ENCODE measurements at regions not wholly inside any gene's neighbourhood (a gene's known extent, or its start where the extent isn't known, plus 50 kb on each side); places are given as distances from the start of the nearest gene placed in this dataset.

DNA sequence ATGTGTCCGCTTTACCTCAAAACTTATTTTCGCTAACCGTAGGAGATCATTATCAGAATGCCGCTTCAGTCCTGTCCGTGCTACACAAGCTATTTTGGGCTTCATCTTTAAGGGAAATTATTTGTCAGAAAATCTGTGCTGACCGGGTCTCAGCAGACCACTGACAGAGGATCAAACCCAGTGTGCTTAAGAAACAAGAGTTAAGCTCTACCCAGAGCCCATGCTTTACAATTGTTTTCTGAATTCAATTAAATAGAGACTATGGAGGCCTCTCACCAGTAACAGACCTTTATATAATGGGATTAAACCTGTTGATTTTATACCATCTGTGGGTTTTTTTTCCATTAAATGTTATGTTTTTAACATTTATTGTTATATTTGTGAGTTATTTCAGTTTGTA lies 1956.7 kb upstream of the PIK3C3 start:
- TF ChIP-seq, protein P1, sequence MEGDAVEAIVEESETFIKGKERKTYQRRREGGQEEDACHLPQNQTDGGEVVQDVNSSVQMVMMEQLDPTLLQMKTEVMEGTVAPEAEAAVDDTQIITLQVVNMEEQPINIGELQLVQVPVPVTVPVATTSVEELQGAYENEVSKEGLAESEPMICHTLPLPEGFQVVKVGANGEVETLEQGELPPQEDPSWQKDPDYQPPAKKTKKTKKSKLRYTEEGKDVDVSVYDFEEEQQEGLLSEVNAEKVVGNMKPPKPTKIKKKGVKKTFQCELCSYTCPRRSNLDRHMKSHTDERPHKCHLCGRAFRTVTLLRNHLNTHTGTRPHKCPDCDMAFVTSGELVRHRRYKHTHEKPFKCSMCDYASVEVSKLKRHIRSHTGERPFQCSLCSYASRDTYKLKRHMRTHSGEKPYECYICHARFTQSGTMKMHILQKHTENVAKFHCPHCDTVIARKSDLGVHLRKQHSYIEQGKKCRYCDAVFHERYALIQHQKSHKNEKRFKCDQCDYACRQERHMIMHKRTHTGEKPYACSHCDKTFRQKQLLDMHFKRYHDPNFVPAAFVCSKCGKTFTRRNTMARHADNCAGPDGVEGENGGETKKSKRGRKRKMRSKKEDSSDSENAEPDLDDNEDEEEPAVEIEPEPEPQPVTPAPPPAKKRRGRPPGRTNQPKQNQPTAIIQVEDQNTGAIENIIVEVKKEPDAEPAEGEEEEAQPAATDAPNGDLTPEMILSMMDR (conservative IDR thresholded peaks at IDR 0.05; ENCODE audit: low read depth, low read length) = no peak
- H2AFZ ChIP-seq (ENCODE audit: low read depth) = no peak overlapping the region

DNA sequence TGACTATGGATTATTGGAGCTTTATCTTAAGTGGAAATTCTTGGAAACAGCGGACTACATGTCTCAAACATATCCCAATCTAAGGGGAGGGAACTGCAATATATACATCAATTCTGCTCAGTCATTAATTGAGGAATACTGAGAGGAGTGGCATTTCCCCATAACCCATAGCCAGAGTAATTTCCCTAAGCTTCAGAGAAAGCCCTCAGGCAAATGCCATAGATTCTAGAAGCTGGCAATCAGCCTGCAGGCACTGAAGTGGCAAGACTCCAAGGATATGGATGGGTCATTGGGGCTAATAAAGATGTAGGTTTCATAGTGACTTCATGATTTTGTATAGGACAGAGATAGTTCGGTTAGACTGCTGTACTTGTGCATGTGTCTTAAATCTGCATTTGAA lies 1960.5 kb upstream of the PIK3C3 start:
- H3K27me3 ChIP-seq (ENCODE audit: insufficient read depth, low read depth) = no peaks in the 10 kb centered on the region
- H3K36me3 ChIP-seq (ENCODE audit: insufficient read depth) = no peaks in the 10 kb centered on the region
- TF ChIP-seq, protein P1 (conservative IDR thresholded peaks at IDR 0.05; ENCODE audit: low read depth, low read length) = no peak
- H3K9ac ChIP-seq = no peak overlapping the region
- H2AFZ ChIP-seq (ENCODE audit: low read depth) = no peak overlapping the region
- no peaks in the 10 kb centered on the region for H3K79me2 ChIP-seq (ENCODE audit: insufficient read depth, low read depth)
- H3K27ac ChIP-seq = no peak overlapping the region
- no peaks in the 10 kb centered on the region for H3K4me1 ChIP-seq (ENCODE audit: low read depth, poor library complexity, severe bottlenecking)
- no peak overlapping the region for H3K4me3 ChIP-seq (IDR thresholded peaks at IDR 0.05; ENCODE audit: insufficient read depth, low read depth, low read length)
- no peak overlapping the region for H3K4me2 ChIP-seq
- H4K20me1 ChIP-seq (ENCODE audit: insufficient read depth) = no peaks in the 10 kb centered on the region

More for the DNA sequence above, 1956.7 kb upstream of the PIK3C3 start:
- Histone ChIP-seq H3K9ac (no peak overlapping the region), H3K36me3 (ENCODE audit: insufficient read depth) (no peaks in the 10 kb centered on the region), H3K4me2 (no peak overlapping the region), H4K20me1 (ENCODE audit: insufficient read depth) (no peaks in the 10 kb centered on the region), H3K27me3 (ENCODE audit: insufficient read depth, low read depth) (no peaks in the 10 kb centered on the region), H3K27ac (no peak overlapping the region), H3K4me1 (ENCODE audit: low read depth, poor library complexity, severe bottlenecking) (no peaks in the 10 kb centered on the region), H3K4me3 (IDR thresholded peaks at IDR 0.05; ENCODE audit: insufficient read depth, low read depth, low read length) (no peak overlapping the region), H3K79me2 (ENCODE audit: insufficient read depth, low read depth) (no peaks in the 10 kb centered on the region)

DNA sequence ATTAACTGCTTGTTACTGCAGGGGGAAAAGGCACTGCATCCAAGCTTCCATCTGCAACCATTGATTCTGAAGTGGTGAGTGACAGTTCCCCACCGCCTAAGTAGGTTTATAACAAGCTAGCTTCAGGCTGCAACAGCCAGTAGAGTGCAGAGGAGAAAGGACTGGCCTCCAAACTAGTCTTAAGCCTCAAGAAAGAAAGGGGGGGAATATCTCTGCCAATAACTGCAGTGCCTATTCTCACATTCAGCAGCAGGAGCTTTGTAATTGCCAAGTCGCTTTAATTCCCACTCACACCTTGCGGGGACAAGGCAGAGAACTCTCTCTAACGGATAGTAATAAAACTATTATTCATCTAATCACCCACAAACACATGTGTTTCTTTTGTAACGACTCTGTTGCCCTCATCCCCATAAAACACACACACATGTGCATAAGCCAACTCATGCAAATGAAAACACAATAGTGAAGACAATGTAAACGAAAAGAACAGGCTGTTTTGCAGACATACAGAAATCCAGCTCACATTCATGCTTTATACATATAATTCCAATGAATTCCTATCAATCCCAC lies 1963.3 kb upstream of the PIK3C3 start:
- Histone ChIP-seq H3K36me3 (ENCODE audit: insufficient read depth) (no peaks in the 10 kb centered on the region), H3K9ac (no peak overlapping the region), H3K27ac (no peak overlapping the region), H3K79me2 (ENCODE audit: insufficient read depth, low read depth) (no peaks in the 10 kb centered on the region), H3K4me3 (IDR thresholded peaks at IDR 0.05; ENCODE audit: insufficient read depth, low read depth, low read length) (no peak overlapping the region), H3K27me3 (ENCODE audit: insufficient read depth, low read depth) (no peaks in the 10 kb centered on the region), H3K4me2 (no peak overlapping the region), H2AFZ (ENCODE audit: low read depth) (no peak overlapping the region), H3K4me1 (ENCODE audit: low read depth, poor library complexity, severe bottlenecking) (no peaks in the 10 kb centered on the region), H4K20me1 (ENCODE audit: insufficient read depth) (no peaks in the 10 kb centered on the region)
- TF ChIP-seq, protein P1 (conservative IDR thresholded peaks at IDR 0.05; ENCODE audit: low read depth, low read length) = no peak

DNA sequence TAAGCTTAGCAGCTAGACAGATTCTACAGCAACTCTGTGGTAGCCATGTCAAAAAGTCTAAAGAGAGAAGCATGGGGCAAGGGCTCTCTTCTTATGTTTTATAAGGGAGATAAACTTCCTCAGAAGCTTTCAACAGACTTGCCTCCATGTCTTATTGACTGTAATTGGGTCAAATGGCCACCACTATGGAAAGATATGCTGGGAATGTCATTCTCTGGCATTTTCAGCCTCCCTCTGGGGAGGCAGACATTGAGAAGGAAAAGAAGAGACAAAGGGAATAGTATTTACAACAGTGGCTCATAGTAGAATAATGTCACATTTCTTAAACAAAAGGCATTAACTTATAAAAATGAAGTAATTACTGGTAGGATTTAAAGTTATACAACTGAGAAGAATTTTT lies 1964.5 kb upstream of the PIK3C3 start:
- Histone ChIP-seq H4K20me1 (ENCODE audit: insufficient read depth) (no peaks in the 10 kb centered on the region), H3K4me1 (ENCODE audit: low read depth, poor library complexity, severe bottlenecking) (no peaks in the 10 kb centered on the region), H3K4me2 (no peak overlapping the region), H3K9ac (no peak overlapping the region), H3K36me3 (ENCODE audit: insufficient read depth) (no peaks in the 10 kb centered on the region), H2AFZ (ENCODE audit: low read depth) (no peak overlapping the region), H3K4me3 (IDR thresholded peaks at IDR 0.05; ENCODE audit: insufficient read depth, low read depth, low read length) (no peak overlapping the region), H3K27ac (no peak overlapping the region), H3K27me3 (ENCODE audit: insufficient read depth, low read depth) (no peaks in the 10 kb centered on the region), H3K79me2 (ENCODE audit: insufficient read depth, low read depth) (no peaks in the 10 kb centered on the region)
- TF ChIP-seq, protein P1 (conservative IDR thresholded peaks at IDR 0.05; ENCODE audit: low read depth, low read length) = no peak
